Neuronal stem cell (in vitro differentiated cells): ENCODE measurements at regions not wholly inside any gene's neighbourhood (a gene's known extent, or its start where the extent isn't known, plus 50 kb on each side); places are given as distances from the start of the nearest gene placed in this dataset.

ENCODE experiments used
- DNase-seq: peaks from one replicate; pipeline ENCODE4 v3.0.0-alpha.2; 2013; ENCODE audit warnings: low spot score
- H2AFZ ChIP-seq: one replicate; pipeline ENCODE4 v1.6.1; 2013; ENCODE audit warnings: mild to moderate bottlenecking, low read length, inconsistent platforms
- H2AK5ac ChIP-seq: 2 replicates; pipeline ENCODE4 v1.6.1; 2013; ENCODE audit warnings: low read depth, mild to moderate bottlenecking, inconsistent platforms, low read length, moderate library complexity, mixed read lengths
- H2BK120ac ChIP-seq: 2 replicates; pipeline ENCODE4 v1.6.1; 2013; ENCODE audit warnings: low read depth, mild to moderate bottlenecking, inconsistent platforms, low read length, moderate library complexity, mixed read lengths
- H2BK12ac ChIP-seq: one replicate; pipeline ENCODE4 v1.6.1; 2013; ENCODE audit warnings: low read length, inconsistent platforms
- H2BK15ac ChIP-seq: 2 replicates; pipeline ENCODE4 v1.6.1; 2013; ENCODE audit warnings: mild to moderate bottlenecking, low read length, inconsistent platforms, mixed read lengths
- H2BK5ac ChIP-seq: one replicate; pipeline ENCODE4 v1.6.1; 2013; ENCODE audit warnings: inconsistent platforms, mild to moderate bottlenecking, low read length, moderate library complexity
- H3K14ac ChIP-seq: one replicate; pipeline ENCODE4 v1.6.1; 2013; ENCODE audit warnings: low read length, inconsistent platforms
- H3K18ac ChIP-seq: 2 replicates; pipeline ENCODE4 v1.6.1; 2013; ENCODE audit warnings: low read length, inconsistent platforms
- H3K23ac ChIP-seq: 2 replicates; pipeline ENCODE4 v1.6.1; 2013; ENCODE audit warnings: low read depth, mild to moderate bottlenecking, mixed read lengths, low read length, inconsistent platforms; ENCODE audit not compliant: poor library complexity
- H3K27ac ChIP-seq: replicated peaks from 3 replicates; pipeline ENCODE4 v1.5.1; 2013; ENCODE audit warnings: low read length, inconsistent platforms
- H3K27me3 ChIP-seq, 3 experiments: 2 replicates each; pipeline ENCODE4 v1.6.1; 2013; ENCODE audit warnings: low read length in 3 of 3, mild to moderate bottlenecking in 2 of 3, inconsistent platforms in 1 of 3, low read depth in 1 of 3, mixed read lengths in 1 of 3, moderate library complexity in 1 of 3; ENCODE audit not compliant: control insufficient read depth in 3 of 3, insufficient read depth in 3 of 3
- H3K36me3 ChIP-seq, 2 donors: replicated peaks in 1 of 2; 2 replicates each; pipeline ENCODE4 v1.6.1; 2013; ENCODE audit warnings: low read length in 2 of 2; ENCODE audit not compliant: control insufficient read depth in 2 of 2, insufficient read depth in 2 of 2
- H3K4ac ChIP-seq: 2 replicates; pipeline ENCODE4 v1.6.1; 2013; ENCODE audit warnings: inconsistent platforms, mild to moderate bottlenecking, low read length, moderate library complexity
- H3K4me1 ChIP-seq, 2 donors: 1 replicate in 1 of 2; 2 replicates in 1 of 2; pipeline ENCODE4 v1.6.1; 2013; ENCODE audit warnings: low read length in 2 of 2, low read depth in 1 of 2; ENCODE audit not compliant: control insufficient read depth in 2 of 2, insufficient read depth in 1 of 2
- H3K4me2 ChIP-seq: one replicate; pipeline ENCODE4 v1.6.1; 2013; ENCODE audit warnings: mild to moderate bottlenecking, low read length, inconsistent platforms; ENCODE audit not compliant: insufficient read depth, poor library complexity, severe bottlenecking
- H3K4me3 ChIP-seq, 2 donors: 2 replicates each; pipeline ENCODE4 v1.5.1; 2013; ENCODE audit warnings: low read length in 2 of 2, mild to moderate bottlenecking in 2 of 2, inconsistent platforms in 1 of 2, moderate library complexity in 1 of 2
- H3K79me1 ChIP-seq: one replicate; pipeline ENCODE4 v1.6.1; 2013; ENCODE audit warnings: low read depth, mild to moderate bottlenecking, inconsistent platforms, low read length, moderate library complexity
- H3K9ac ChIP-seq: one replicate; pipeline ENCODE4 v1.6.1; 2013; ENCODE audit warnings: mild to moderate bottlenecking, low read depth, low read length, inconsistent platforms; ENCODE audit not compliant: poor library complexity
- H3K9me3 ChIP-seq, 2 donors: replicated peaks in 1 of 2; 2 replicates each; pipeline versions ENCODE3 to v1.6.1; 2013; ENCODE audit warnings: low read length in 2 of 2, mild to moderate bottlenecking in 2 of 2, inconsistent platforms in 1 of 2, low read depth in 1 of 2, mixed read lengths in 1 of 2, moderate library complexity in 1 of 2; ENCODE audit not compliant: control insufficient read depth in 2 of 2, insufficient read depth in 1 of 2
- H4K8ac ChIP-seq: one replicate; pipeline ENCODE4 v1.6.1; 2013; ENCODE audit warnings: low read depth, mild to moderate bottlenecking, inconsistent platforms, low read length, moderate library complexity
- H4K91ac ChIP-seq: one replicate; pipeline ENCODE4 v1.6.1; 2013; ENCODE audit warnings: low read length, low read depth, mild to moderate bottlenecking, inconsistent platforms; ENCODE audit not compliant: poor library complexity
- WGBS, 2 donors: extraction: QIAGEN DNeasy Blood & Tissue Kit; methylation state at CpG; one replicate each; pipeline ENCODE4 v1.1.7; 2013; ENCODE audit warnings: missing lambda C conversion rate in 2 of 2, mixed read lengths in 1 of 2; ENCODE audit not compliant: insufficient read length in 2 of 2, insufficient replicate concordance in 1 of 2; ENCODE audit errors: extremely low coverage in 2 of 2; 5-methylcytosine and 5-hydroxymethylcytosine counted together

DNA sequence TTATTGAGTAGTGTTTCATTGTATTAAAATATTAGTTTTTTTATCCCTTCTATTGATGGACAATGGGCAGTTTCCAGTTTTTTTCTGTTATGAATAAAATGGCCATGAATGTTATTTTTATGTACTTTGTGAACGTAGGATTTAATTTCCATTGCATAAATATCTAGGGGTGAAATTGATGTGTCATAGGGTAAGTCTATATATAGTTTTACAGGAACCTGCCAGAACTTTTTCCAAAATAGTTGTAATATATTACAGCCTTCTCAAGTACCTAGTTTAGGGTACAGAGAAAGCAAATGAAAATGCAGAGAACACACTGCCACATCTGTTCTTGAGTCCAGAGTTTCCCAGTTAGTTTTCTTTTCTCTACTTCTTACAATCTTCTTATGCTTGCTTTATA lies 378.6 kb downstream of the MEIS1 start:
- Histone ChIP-seq H3K4me1 (no peaks in the 10 kb centered on the region), H2BK120ac (no peak overlapping the region)

DNA sequence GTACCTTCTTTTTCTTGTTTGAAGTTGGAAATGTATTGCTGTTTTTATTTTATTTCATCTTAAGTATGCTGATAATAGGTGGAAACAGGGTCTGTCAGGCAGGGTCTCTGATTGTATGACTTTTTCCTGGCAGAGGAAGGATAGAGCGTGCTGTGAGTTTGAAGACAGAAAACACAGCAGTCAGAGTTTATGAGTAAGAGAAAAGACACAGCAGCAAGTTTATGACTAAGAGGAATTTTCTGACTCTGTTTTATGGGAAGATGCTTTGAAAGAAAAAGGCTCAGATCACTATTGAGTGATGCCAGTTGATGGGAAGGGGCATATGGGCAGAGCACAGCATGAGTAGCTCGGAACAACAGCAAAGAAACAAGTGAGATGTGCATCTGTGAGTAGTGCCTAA lies 379.1 kb downstream of the MEIS1 start:
- Histone ChIP-seq H3K4me1 (no peaks in the 10 kb centered on the region), H3K27ac (no peak overlapping the region), H3K9ac (no peak overlapping the region), H3K4me2 (no peak overlapping the region), H2BK15ac (no peak overlapping the region), H3K4ac (no peak overlapping the region), H4K8ac (no peak overlapping the region), H2BK120ac (no peak overlapping the region), H2BK5ac (no peak overlapping the region), H3K4me3 (no peak overlapping the region), H3K23ac (no peak overlapping the region), H3K36me3 (no peaks in the 10 kb centered on the region), H3K14ac (no peak overlapping the region), H3K79me1 (no peaks in the 10 kb centered on the region), H4K91ac (no peak overlapping the region), H3K9me3 (peaks cover 0 to 3% of the 10 kb centered on the region in 2 donors), H3K27me3 (no peaks in the 10 kb centered on the region), H3K18ac (no peak overlapping the region), H2BK12ac (no peak overlapping the region), H2AK5ac (no peak overlapping the region), H2AFZ (no peak overlapping the region)
- WGBS, 2 donors: no CpG with 5 or more reads among the region's 2 CpGs
- no peak for DNase-seq

More for the DNA sequence above, 378.6 kb downstream of the MEIS1 start:
- Histone ChIP-seq H3K23ac (no peak overlapping the region), H3K14ac (no peak overlapping the region), H3K18ac (no peak overlapping the region), H3K4ac (no peak overlapping the region), H4K8ac (no peak overlapping the region), H3K36me3 (no peaks in the 10 kb centered on the region), H3K9ac (no peak overlapping the region), H3K9me3 (peaks cover 0 to under 1% of the 10 kb centered on the region in 2 donors), H3K4me2 (no peak overlapping the region), H4K91ac (no peak overlapping the region), H3K4me3 (no peak overlapping the region), H3K27ac (no peak overlapping the region), H2AK5ac (no peak overlapping the region), H2BK5ac (no peak overlapping the region), H2AFZ (no peak overlapping the region), H2BK15ac (no peak overlapping the region), H2BK12ac (no peak overlapping the region), H3K79me1 (no peaks in the 10 kb centered on the region), H3K27me3 (no peaks in the 10 kb centered on the region)
- no peak for DNase-seq
- no CpG with 5 or more reads among the region's 1 CpG for WGBS, 2 donors

DNA sequence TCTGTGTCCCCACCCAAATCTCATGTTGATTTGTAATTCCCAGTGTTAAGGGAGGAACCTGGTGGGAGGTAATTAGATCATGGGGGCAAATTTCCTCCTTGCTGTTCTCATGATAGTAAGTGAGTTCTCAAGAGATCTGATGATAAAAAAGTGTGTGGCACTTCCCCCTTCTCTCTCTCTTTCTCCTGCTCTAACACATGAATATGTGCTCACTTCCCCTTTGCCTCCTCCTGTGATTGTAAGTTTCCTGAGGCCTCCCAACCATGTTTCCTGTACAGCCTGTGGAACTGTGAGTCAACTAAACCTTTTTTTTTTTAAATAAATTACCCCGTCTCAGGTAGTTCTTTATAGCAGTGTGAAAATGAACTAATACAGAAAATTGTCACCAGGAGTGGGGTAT lies 380.0 kb downstream of the MEIS1 start:
- Histone ChIP-seq H3K23ac (no peak overlapping the region), H3K4me2 (no peak overlapping the region), H3K27me3 (no peaks in the 10 kb centered on the region), H3K79me1 (no peaks in the 10 kb centered on the region), H2BK12ac (no peak overlapping the region), H2BK120ac (no peak overlapping the region), H3K27ac (no peak overlapping the region), H2BK15ac (no peak overlapping the region), H3K14ac (no peak overlapping the region), H3K4ac (no peak overlapping the region), H3K36me3 (no peaks in the 10 kb centered on the region), H3K9ac (no peak overlapping the region), H3K4me1 (no peaks in the 10 kb centered on the region), H4K91ac (no peak overlapping the region), H4K8ac (no peak overlapping the region), H3K18ac (no peak overlapping the region), H2BK5ac (no peak overlapping the region), H2AFZ (no peak overlapping the region), H3K4me3 (no peak overlapping the region), H2AK5ac (no peak overlapping the region), H3K9me3 (peaks cover 0 to 5% of the 10 kb centered on the region in 2 donors)
- WGBS, 2 donors: no CpG with 5 or more reads among the region's 1 CpG
- DNase-seq: no peak

DNA sequence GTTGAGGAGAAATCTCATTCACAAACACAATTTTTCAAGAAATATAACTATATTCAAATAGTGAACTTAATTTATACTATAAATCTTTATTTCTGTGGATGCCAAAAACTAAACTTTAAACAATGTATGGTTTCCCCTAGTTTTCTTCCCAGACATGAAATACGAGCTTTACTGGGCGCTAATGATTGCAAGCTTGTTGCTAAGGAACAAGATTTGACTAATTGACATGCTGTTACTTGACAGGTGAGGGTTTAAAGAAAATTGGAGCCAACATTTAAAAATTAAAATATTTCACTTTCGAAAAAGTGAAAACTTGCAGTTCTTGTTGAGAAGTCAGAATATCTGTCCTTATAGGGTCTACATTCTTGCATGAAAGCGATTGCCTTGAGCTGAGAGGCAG lies 381.0 kb downstream of the MEIS1 start:
- H3K9me3 ChIP-seq: peaks cover 0 to 5% of the 10 kb centered on the region in 2 donors

More for the DNA sequence above, 381.0 kb downstream of the MEIS1 start:
- H3K79me1 ChIP-seq: no peaks in the 10 kb centered on the region
- H2BK12ac ChIP-seq: no peak overlapping the region
- no peaks in the 10 kb centered on the region for H3K4me1 ChIP-seq
- WGBS, 2 donors: no CpG with 5 or more reads among the region's 4 CpGs
- no peak overlapping the region for H3K9ac ChIP-seq
- H3K4me2 ChIP-seq: no peak overlapping the region
- H2BK120ac ChIP-seq: no peak overlapping the region
- H3K27me3 ChIP-seq: no peaks in the 10 kb centered on the region
- H2AK5ac ChIP-seq: no peak overlapping the region
- no peak overlapping the region for H3K18ac ChIP-seq
- no peak overlapping the region for H4K91ac ChIP-seq
- H3K4ac ChIP-seq: no peak overlapping the region
- no peak overlapping the region for H3K14ac ChIP-seq
- no peak overlapping the region for H2BK15ac ChIP-seq
- no peak overlapping the region for H4K8ac ChIP-seq
- no peaks in the 10 kb centered on the region for H3K36me3 ChIP-seq
- no peak overlapping the region for H3K27ac ChIP-seq
- H2BK5ac ChIP-seq: no peak overlapping the region
- H3K23ac ChIP-seq: no peak overlapping the region
- no peak for DNase-seq
- H2AFZ ChIP-seq: no peak overlapping the region
- H3K4me3 ChIP-seq: no peak overlapping the region
